ENCODE measurements at regions not wholly inside any gene's neighbourhood (a gene's known extent, or its start where the extent isn't known, plus 50 kb on each side); places are given as distances from the start of the nearest gene placed in this dataset.
"Not testable (repeated sequence)": the region's sequence is repeated elsewhere in the genome, so short reads cannot be mapped to it uniquely, and the experiment has no call there.

- no peaks in the 10 kb centered on the region for H3K4me1 ChIP-seq
- no peak for DNase-seq (ENCODE audit: extremely low spot score in 2 of 2)
- intact Hi-C loops (cut with DNase I) = no loop called here
- no peaks in the 10 kb centered on the region for H3K36me3 ChIP-seq
- no peak overlapping the region for H3K4me3 ChIP-seq
- H3K27me3 ChIP-seq = no peaks in the 10 kb centered on the region
- TF ChIP-seq POLR2A (IDR thresholded peaks at IDR 0.05) (no peak), POLR2AphosphoS5 (IDR thresholded peaks at IDR 0.05; ENCODE audit: insufficient read depth in 1 of 2, low read depth in 1 of 2) (no peak)
- TF ChIP-seq, protein P1, sequence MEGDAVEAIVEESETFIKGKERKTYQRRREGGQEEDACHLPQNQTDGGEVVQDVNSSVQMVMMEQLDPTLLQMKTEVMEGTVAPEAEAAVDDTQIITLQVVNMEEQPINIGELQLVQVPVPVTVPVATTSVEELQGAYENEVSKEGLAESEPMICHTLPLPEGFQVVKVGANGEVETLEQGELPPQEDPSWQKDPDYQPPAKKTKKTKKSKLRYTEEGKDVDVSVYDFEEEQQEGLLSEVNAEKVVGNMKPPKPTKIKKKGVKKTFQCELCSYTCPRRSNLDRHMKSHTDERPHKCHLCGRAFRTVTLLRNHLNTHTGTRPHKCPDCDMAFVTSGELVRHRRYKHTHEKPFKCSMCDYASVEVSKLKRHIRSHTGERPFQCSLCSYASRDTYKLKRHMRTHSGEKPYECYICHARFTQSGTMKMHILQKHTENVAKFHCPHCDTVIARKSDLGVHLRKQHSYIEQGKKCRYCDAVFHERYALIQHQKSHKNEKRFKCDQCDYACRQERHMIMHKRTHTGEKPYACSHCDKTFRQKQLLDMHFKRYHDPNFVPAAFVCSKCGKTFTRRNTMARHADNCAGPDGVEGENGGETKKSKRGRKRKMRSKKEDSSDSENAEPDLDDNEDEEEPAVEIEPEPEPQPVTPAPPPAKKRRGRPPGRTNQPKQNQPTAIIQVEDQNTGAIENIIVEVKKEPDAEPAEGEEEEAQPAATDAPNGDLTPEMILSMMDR (IDR thresholded peaks at IDR 0.05) = no peak
- H3K27ac ChIP-seq = no peak overlapping the region
- H3K9me3 ChIP-seq = no peaks in the 10 kb centered on the region
These were observed 432.8 kb downstream of the CD83 start for GRCh38 chr6:14550410-14550809.

DNA sequence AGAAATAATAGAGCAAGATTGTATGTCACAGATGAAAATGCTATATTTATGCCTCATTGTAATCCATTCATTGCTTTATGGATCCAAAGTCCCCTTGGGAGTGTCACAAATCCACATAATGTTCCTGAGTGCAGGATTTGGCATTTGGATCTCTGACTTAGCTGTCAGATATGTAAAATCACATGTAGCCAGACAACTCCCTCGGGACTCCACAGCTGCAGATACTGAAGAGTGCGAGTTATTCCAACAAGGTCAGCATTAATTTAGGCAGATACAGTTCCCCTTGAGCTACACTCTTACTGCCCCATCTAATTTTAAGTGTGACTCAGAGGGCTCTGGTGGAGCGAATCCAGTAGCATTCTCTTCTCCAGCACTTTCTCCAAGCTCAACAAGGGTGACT lies 433.2 kb downstream of the CD83 start:
- no peaks in the 10 kb centered on the region for H3K9me3 ChIP-seq
- no peak overlapping the region for H3K4me3 ChIP-seq
- DNase-seq (ENCODE audit: extremely low spot score in 2 of 2) = no peak
- H3K36me3 ChIP-seq = no peaks in the 10 kb centered on the region
- TF ChIP-seq POLR2AphosphoS5 (IDR thresholded peaks at IDR 0.05; ENCODE audit: insufficient read depth in 1 of 2, low read depth in 1 of 2) (no peak), POLR2A (IDR thresholded peaks at IDR 0.05) (no peak)
- TF ChIP-seq, protein P1 (IDR thresholded peaks at IDR 0.05) = no peak
- H3K27ac ChIP-seq = no peak overlapping the region
- no peaks in the 10 kb centered on the region for H3K27me3 ChIP-seq
- H3K4me1 ChIP-seq = no peaks in the 10 kb centered on the region
- intact Hi-C loops (cut with DNase I) = no loop called here

GRCh38 chr6:14551601-14552000 lies 434.0 kb downstream of the CD83 start:
- H3K27ac ChIP-seq; H3K4me3 ChIP-seq; H3K27me3 ChIP-seq; intact Hi-C loops (cut with DNase I); DNase-seq (ENCODE audit: extremely low spot score in 2 of 2); H3K4me1 ChIP-seq; H3K9me3 ChIP-seq; H3K36me3 ChIP-seq: not testable (repeated sequence)

- H3K4me3 ChIP-seq = no peak overlapping the region
- no peaks in the 10 kb centered on the region for H3K9me3 ChIP-seq
- DNase-seq (ENCODE audit: extremely low spot score in 2 of 2) = no peak
- no peaks in the 10 kb centered on the region for H3K4me1 ChIP-seq
- H3K27me3 ChIP-seq = no peaks in the 10 kb centered on the region
- no peak overlapping the region for H3K27ac ChIP-seq
- TF ChIP-seq, protein P1 (IDR thresholded peaks at IDR 0.05) = no peak
- no peak for TF ChIP-seq POLR2AphosphoS5 (IDR thresholded peaks at IDR 0.05; ENCODE audit: insufficient read depth in 1 of 2, low read depth in 1 of 2)
- TF ChIP-seq POLR2A (IDR thresholded peaks at IDR 0.05) = no peak
- intact Hi-C loops (cut with DNase I) = no loop called here
- H3K36me3 ChIP-seq = no peaks in the 10 kb centered on the region
These were observed 435.3 kb downstream of the CD83 start for GRCh38 chr6:14552891-14553290.

- H3K4me3 ChIP-seq = no peak overlapping the region
- H3K4me1 ChIP-seq = no peaks in the 10 kb centered on the region
- DNase-seq (ENCODE audit: extremely low spot score in 2 of 2) = no peak
- TF ChIP-seq POLR2AphosphoS5 (IDR thresholded peaks at IDR 0.05; ENCODE audit: insufficient read depth in 1 of 2, low read depth in 1 of 2) = no peak
- TF ChIP-seq POLR2A (IDR thresholded peaks at IDR 0.05) = no peak
- TF ChIP-seq, protein P1 (IDR thresholded peaks at IDR 0.05) = no peak
- intact Hi-C loops (cut with DNase I) = no loop called here
- no peaks in the 10 kb centered on the region for H3K9me3 ChIP-seq
- no peaks in the 10 kb centered on the region for H3K27me3 ChIP-seq
- no peak overlapping the region for H3K27ac ChIP-seq
- no peaks in the 10 kb centered on the region for H3K36me3 ChIP-seq
These were observed 435.9 kb downstream of the CD83 start for GRCh38 chr6:14553515-14553914.

DNA sequence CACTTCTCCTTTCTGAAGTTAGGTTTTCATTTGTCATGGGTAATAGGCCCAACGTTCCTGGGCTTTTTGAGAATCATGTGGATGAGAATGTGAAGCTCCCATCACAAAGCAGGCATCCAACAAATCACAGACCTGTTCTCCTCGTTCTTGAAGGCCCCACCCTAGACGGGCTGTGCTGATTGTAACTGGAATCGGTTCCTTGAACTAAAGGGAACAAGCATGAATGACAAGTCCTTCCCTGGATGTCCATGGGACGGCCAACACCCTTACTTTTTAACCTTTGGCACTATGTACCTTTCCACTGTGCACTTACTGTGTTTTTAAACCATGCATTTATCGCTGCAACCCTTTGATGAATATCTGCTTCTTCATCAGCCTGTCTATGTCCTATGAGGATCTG lies 438.2 kb downstream of the CD83 start:
- H3K36me3 ChIP-seq = no peaks in the 10 kb centered on the region
- no peaks in the 10 kb centered on the region for H3K4me1 ChIP-seq
- no peaks in the 10 kb centered on the region for H3K9me3 ChIP-seq
- H3K27me3 ChIP-seq = no peaks in the 10 kb centered on the region
- TF ChIP-seq POLR2A (IDR thresholded peaks at IDR 0.05) = no peak
- TF ChIP-seq, protein P1 (IDR thresholded peaks at IDR 0.05) = no peak
- TF ChIP-seq POLR2AphosphoS5 (IDR thresholded peaks at IDR 0.05; ENCODE audit: insufficient read depth in 1 of 2, low read depth in 1 of 2) = no peak
- no peak for DNase-seq (ENCODE audit: extremely low spot score in 2 of 2)
- intact Hi-C loops (cut with DNase I) = no loop called here
- no peak overlapping the region for H3K4me3 ChIP-seq
- no peak overlapping the region for H3K27ac ChIP-seq
